H1 (cell line): ENCODE measurements at regions not wholly inside any gene's neighbourhood (a gene's known extent, or its start where the extent isn't known, plus 50 kb on each side); places are given as distances from the start of the nearest gene placed in this dataset.

ENCODE experiments used
- CTCF ChIA-PET: fragments of 300-600 bp; sonication (Branson Sonifier 250); formaldehyde crosslinking; loops from one replicate; lab custom pipeline; 2021; ENCODE audit not compliant: partially characterized antibody; lab: Charles Lee
- POLR2A ChIA-PET: fragments of 300-600 bp; sonication (Branson Sonifier 250); formaldehyde crosslinking; loops from one replicate; lab custom pipeline; 2021; ENCODE audit warnings: inconsistent platforms; ENCODE audit not compliant: partially characterized antibody; lab: Charles Lee
- DNase-seq, 2 experiments: peaks; one replicate each; pipeline versions ENCODE4 v3.0.0 to v3.0.0-alpha.2; 2010 to 2022; ENCODE audit warnings: low spot score in 2 of 2, low read depth in 1 of 2, mixed read lengths in 1 of 2
- FAIRE-seq: peaks from 2 replicates; lab custom pipeline; 2011; peaks lifted over from hg19 to GRCh38; lab: Jason Lieb, UNC
- H2AFZ ChIP-seq: 2 replicates; pipeline ENCODE4 v1.8.1; 2012; ENCODE audit warnings: low read length, inconsistent platforms
- H2AK5ac ChIP-seq: 2 replicates; pipeline ENCODE4 v1.6.1; 2013; ENCODE audit warnings: low read depth, low read length
- H2BK120ac ChIP-seq: replicated peaks from 2 replicates; pipeline ENCODE3; 2013; ENCODE audit warnings: low read depth, low read length, inconsistent platforms
- H2BK12ac ChIP-seq: 2 replicates; pipeline ENCODE4 v1.6.1; 2013; ENCODE audit warnings: low read depth, low read length
- H2BK15ac ChIP-seq: 2 replicates; pipeline ENCODE4 v1.6.1; 2013; ENCODE audit warnings: low read length
- H2BK20ac ChIP-seq: 2 replicates; pipeline ENCODE4 v1.6.1; 2013; ENCODE audit warnings: low read length
- H2BK5ac ChIP-seq: 2 replicates; pipeline ENCODE4 v1.6.1; 2013; ENCODE audit warnings: low read depth, low read length
- H3K14ac ChIP-seq: 2 replicates; pipeline ENCODE4 v1.6.1; 2013; ENCODE audit warnings: inconsistent platforms; ENCODE audit not compliant: insufficient read length
- H3K18ac ChIP-seq: 2 replicates; pipeline ENCODE4 v1.6.1; 2013; ENCODE audit warnings: low read length; ENCODE audit errors: extremely low read depth
- H3K23ac ChIP-seq: 2 replicates; pipeline ENCODE4 v1.6.1; 2013; ENCODE audit warnings: inconsistent platforms; ENCODE audit not compliant: insufficient read length
- H3K23me2 ChIP-seq: 2 replicates; pipeline ENCODE4 v1.6.1; 2013; ENCODE audit warnings: low read depth, low read length
- H3K27ac ChIP-seq: 2 replicates; pipeline ENCODE4 v1.6.1; 2011; ENCODE audit warnings: low read depth, low read length, inconsistent platforms
- H3K27me3 ChIP-seq, 4 experiments: replicated peaks in 1 of 4; 1 replicate in 1 of 4; 2 replicates in 3 of 4; pipeline versions ENCODE4 v1.6.1 to v1.8.1; 2011 to 2013; ENCODE audit warnings: low read length in 3 of 4, mild to moderate bottlenecking in 3 of 4, inconsistent platforms in 2 of 4, mixed read lengths in 2 of 4, moderate library complexity in 1 of 4; ENCODE audit not compliant: control insufficient read depth in 3 of 4, insufficient read depth in 3 of 4; ENCODE audit errors: extremely low read depth in 1 of 4
- H3K36me3 ChIP-seq, 4 experiments: 2 replicates each; pipeline versions ENCODE4 v1.6.1 to v1.8.1; 2011 to 2013; ENCODE audit warnings: mild to moderate bottlenecking in 4 of 4, low read length in 3 of 4, moderate library complexity in 2 of 4, control low read depth in 1 of 4, inconsistent platforms in 1 of 4; ENCODE audit not compliant: insufficient read depth in 4 of 4, control insufficient read depth in 2 of 4
- H3K4ac ChIP-seq: replicated peaks from 2 replicates; pipeline ENCODE3; 2013; ENCODE audit warnings: low read length, low read depth, mixed read lengths, inconsistent platforms; ENCODE audit not compliant: insufficient read length
- H3K4me1 ChIP-seq, 4 experiments: replicated peaks in 1 of 4; 1 replicate in 1 of 4; 2 replicates in 3 of 4; pipeline versions ENCODE4 v1.6.1 to v1.8.1; 2011 to 2013; ENCODE audit warnings: low read length in 3 of 4, inconsistent platforms in 2 of 4, mixed read lengths in 1 of 4; ENCODE audit not compliant: insufficient read depth in 4 of 4, control insufficient read depth in 3 of 4
- H3K4me2 ChIP-seq, 2 experiments: 2 replicates each; pipeline versions ENCODE4 v1.6.1 to v1.8.1; 2011 to 2013; ENCODE audit warnings: low read depth in 2 of 2, low read length in 2 of 2, control low read depth in 1 of 2, inconsistent platforms in 1 of 2, mild to moderate bottlenecking in 1 of 2; ENCODE audit not compliant: insufficient read depth in 1 of 2
- H3K4me3 ChIP-seq, 4 experiments: fragments of 200-600, 300-600 bp in 1 of 4; sonication (generic), shearing (Covaris generic), sonication (Bioruptor Twin) in 1 of 4; 2 replicates each; pipeline versions ENCODE4 v1.5.1 to v1.8.1; 2011 to 2016; ENCODE audit warnings: low read length in 4 of 4, low read depth in 3 of 4, control low read depth in 2 of 4, inconsistent platforms in 2 of 4, mild to moderate bottlenecking in 2 of 4, mixed read lengths in 1 of 4, moderate library complexity in 1 of 4; ENCODE audit not compliant: insufficient read depth in 2 of 4; ENCODE audit errors: extremely low read depth in 1 of 4
- H3K56ac ChIP-seq: replicated peaks from 2 replicates; pipeline ENCODE3; 2013; ENCODE audit warnings: low read depth, mild to moderate bottlenecking, mixed read lengths, low read length, inconsistent platforms; ENCODE audit not compliant: insufficient read length
- H3K79me1 ChIP-seq: 2 replicates; pipeline ENCODE4 v1.6.1; 2013; ENCODE audit warnings: low read depth, low read length, control low read depth
- H3K79me2 ChIP-seq, 2 experiments: 2 replicates each; pipeline versions ENCODE4 v1.6.1 to v1.8.1; 2012 to 2013; ENCODE audit warnings: low read length in 2 of 2, mild to moderate bottlenecking in 2 of 2, inconsistent platforms in 1 of 2; ENCODE audit not compliant: insufficient read depth in 2 of 2, control insufficient read depth in 1 of 2
- H3K9ac ChIP-seq, 4 experiments: replicated peaks in 1 of 4; 1 replicate in 1 of 4; 2 replicates in 3 of 4; pipeline versions ENCODE4 v1.6.1 to v1.8.1; 2011 to 2013; ENCODE audit warnings: low read depth in 3 of 4, low read length in 3 of 4, control low read depth in 2 of 4, mild to moderate bottlenecking in 2 of 4, moderate library complexity in 2 of 4, inconsistent platforms in 1 of 4; ENCODE audit errors: extremely low read depth in 1 of 4
- H3K9me3 ChIP-seq, 2 experiments: 2 replicates each; pipeline versions ENCODE4 v1.6.1 to v1.8.1; 2012 to 2013; ENCODE audit warnings: mild to moderate bottlenecking in 2 of 2, moderate library complexity in 2 of 2, control low read depth in 1 of 2, inconsistent platforms in 1 of 2, low read depth in 1 of 2, low read length in 1 of 2, mixed read lengths in 1 of 2; ENCODE audit not compliant: insufficient read depth in 2 of 2
- H4K20me1 ChIP-seq, 2 experiments: replicated peaks in 1 of 2; 2 replicates each; pipeline versions ENCODE3 to v1.8.1; 2011 to 2013; ENCODE audit warnings: inconsistent platforms in 2 of 2, low read length in 2 of 2, mild to moderate bottlenecking in 1 of 2; ENCODE audit not compliant: insufficient read depth in 2 of 2, control insufficient read depth in 1 of 2
- H4K5ac ChIP-seq: 2 replicates; pipeline ENCODE4 v1.6.1; 2013; ENCODE audit warnings: low read length, low read depth, mixed read lengths, inconsistent platforms; ENCODE audit not compliant: insufficient read length
- H4K8ac ChIP-seq: 2 replicates; pipeline ENCODE4 v1.8.0; 2013; ENCODE audit warnings: mild to moderate bottlenecking, moderate library complexity, low read length, inconsistent platforms; ENCODE audit not compliant: insufficient read depth; ENCODE audit errors: extremely low read depth
- H4K91ac ChIP-seq: replicated peaks from 2 replicates; pipeline ENCODE3; 2013; ENCODE audit warnings: low read length, mixed read lengths, inconsistent platforms; ENCODE audit not compliant: insufficient read length
- HDAC2 ChIP-seq, 2 experiments: fragments of 300-600 bp in 1 of 2; sonication (generic) in 1 of 2; IDR thresholded peaks; 2 replicates each; pipeline ENCODE4 v1.6.1; 2011 to 2012; ENCODE audit warnings: low read depth in 2 of 2, low read length in 2 of 2, mild to moderate bottlenecking in 2 of 2, moderate library complexity in 2 of 2, borderline replicate concordance in 1 of 2, inconsistent platforms in 1 of 2
- JUN ChIP-seq: IDR thresholded peaks from 2 replicates; pipeline ENCODE4 v1.6.1; 2011; ENCODE audit warnings: low read depth, mild to moderate bottlenecking, improper control_type of control experiment, low read length
- JUND ChIP-seq: IDR thresholded peaks from 2 replicates; pipeline ENCODE4 v1.6.1; 2011; ENCODE audit warnings: mild to moderate bottlenecking, improper control_type of control experiment, low read length
- MAFK ChIP-seq: IDR thresholded peaks from 2 replicates; pipeline ENCODE4 v1.6.1; 2012; ENCODE audit warnings: low read depth, mild to moderate bottlenecking, improper control_type of control experiment, low read length
- NRF1 ChIP-seq: IDR thresholded peaks from 2 replicates; pipeline ENCODE4 v1.6.1; 2011; ENCODE audit warnings: mild to moderate bottlenecking, low read depth, low read length, improper control_type of control experiment
- POLR2A ChIP-seq, 2 experiments: IDR thresholded peaks; 1 replicate in 1 of 2; 2 replicates in 1 of 2; pipeline ENCODE4 v1.6.1; 2011; ENCODE audit warnings: low read depth in 2 of 2, low read length in 2 of 2, mild to moderate bottlenecking in 2 of 2; ENCODE audit errors: control extremely low read depth in 1 of 2
- POU5F1 ChIP-seq: IDR thresholded peaks from 2 replicates; pipeline ENCODE4 v1.6.1; 2011; ENCODE audit warnings: low read depth, mild to moderate bottlenecking, low read length, moderate library complexity
- SP4 ChIP-seq: IDR thresholded peaks from 2 replicates; pipeline ENCODE4 v1.6.1; 2012; ENCODE audit warnings: low read length, inconsistent platforms
- TAF1 ChIP-seq: IDR thresholded peaks from 2 replicates; pipeline ENCODE4 v1.6.1; 2011; ENCODE audit warnings: mild to moderate bottlenecking, low read depth, low read length
- TAF7 ChIP-seq: optimal IDR thresholded peaks from 2 replicates; pipeline ENCODE3; 2011; ENCODE audit warnings: low read depth, mild to moderate bottlenecking, inconsistent platforms, low read length, moderate library complexity, borderline replicate concordance
- TBP ChIP-seq: IDR thresholded peaks from 2 replicates; pipeline ENCODE4 v1.6.1; 2011; ENCODE audit warnings: low read depth, low read length, improper control_type of control experiment
- WGBS, 2 experiments: shearing (Covaris generic) in 1 of 2; methylation state at CpG; one replicate each; pipeline versions ENCODE4 v1.1.6 to v1.1.7; 2013 to 2015; ENCODE audit warnings: low lambda C conversion rate in 2 of 2, mixed read lengths in 2 of 2, inconsistent platforms in 1 of 2, low coverage in 1 of 2, missing lambda C conversion rate in 1 of 2; ENCODE audit not compliant: insufficient replicate concordance in 2 of 2, insufficient coverage in 1 of 2, insufficient read length in 1 of 2; ENCODE audit errors: extremely low coverage in 1 of 2, missing lambda C conversion rate in 1 of 2; 5-methylcytosine and 5-hydroxymethylcytosine counted together
- TF ChIP-seq, protein P1 (sequence below): IDR thresholded peaks from 2 replicates; pipeline ENCODE4 v1.6.1; 2012; ENCODE audit warnings: inconsistent platforms
- TF ChIP-seq, protein P2 (sequence below): IDR thresholded peaks from 2 replicates; pipeline ENCODE4 v1.6.1; 2012; ENCODE audit warnings: inconsistent platforms

DNA sequence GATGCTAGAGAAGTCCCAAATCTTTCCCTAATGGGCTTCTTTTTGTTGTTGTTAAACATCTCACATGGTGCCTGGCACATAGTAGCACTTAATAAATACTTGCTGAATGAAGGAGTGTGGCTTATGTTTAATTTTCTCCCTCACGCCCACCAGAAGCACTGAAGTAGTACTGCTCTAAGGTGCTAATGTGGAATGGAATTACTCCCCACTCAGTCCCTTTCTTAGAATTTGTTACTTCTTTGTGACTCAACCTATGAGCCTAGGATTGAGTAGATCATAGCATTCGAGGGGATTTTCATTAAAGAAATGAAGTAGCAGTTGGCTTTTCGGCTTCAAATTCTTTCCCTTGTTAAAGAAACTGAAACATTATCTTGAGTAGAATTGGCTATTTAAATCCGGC, 192.8 kb downstream of the CLIC5 start:
- H2AK5ac ChIP-seq: no peak overlapping the region
- CTCF ChIA-PET: no interaction called here
- H3K36me3 ChIP-seq: no peaks in the 10 kb centered on the region
- no peaks in the 10 kb centered on the region for H3K79me1 ChIP-seq
- FAIRE-seq (no peak), DNase-seq (no peak)
- 96% methylated on average over 4 of the region's 4 CpGs; no CpG with 5 or more reads in 1 of the 2 experiments for WGBS, 2 experiments
- H4K20me1 ChIP-seq: no peaks in the 10 kb centered on the region
- no peak overlapping the region for H2AFZ ChIP-seq
- H3K27me3 ChIP-seq: no peaks in the 10 kb centered on the region
- H2BK120ac ChIP-seq: no peak overlapping the region
- H3K4me2 ChIP-seq: no peak overlapping the region
- H2BK15ac ChIP-seq: no peak overlapping the region
- no peak overlapping the region for H3K4me3 ChIP-seq
- H3K27ac ChIP-seq: no peak overlapping the region
- H4K91ac ChIP-seq: no peak overlapping the region
- H3K79me2 ChIP-seq: no peaks in the 10 kb centered on the region
- POLR2A ChIA-PET: no interaction called here
- no peak overlapping the region for H3K9ac ChIP-seq
- H3K4me1 ChIP-seq: no peaks in the 10 kb centered on the region
- no peak overlapping the region for H3K23ac ChIP-seq
- H3K56ac ChIP-seq: no peak overlapping the region
- no peaks in the 10 kb centered on the region for H3K9me3 ChIP-seq
- H3K14ac ChIP-seq: no peak overlapping the region
- H4K5ac ChIP-seq: no peak overlapping the region
- no peak overlapping the region for H3K18ac ChIP-seq
- no peak overlapping the region for H2BK20ac ChIP-seq
- no peak overlapping the region for H2BK5ac ChIP-seq
- no peak overlapping the region for H4K8ac ChIP-seq
- no peak for TF ChIP-seq NRF1
- TF ChIP-seq, protein P1, sequence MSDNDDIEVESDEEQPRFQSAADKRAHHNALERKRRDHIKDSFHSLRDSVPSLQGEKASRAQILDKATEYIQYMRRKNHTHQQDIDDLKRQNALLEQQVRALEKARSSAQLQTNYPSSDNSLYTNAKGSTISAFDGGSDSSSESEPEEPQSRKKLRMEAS: no peak
- no peak for TF ChIP-seq POLR2A (IDR thresholded peaks at IDR 0.05; ENCODE audit: control extremely low read depth in 1 of 2, low read depth in 2 of 2, low read length in 2 of 2)
- no peak for TF ChIP-seq TAF7
- no peak for TF ChIP-seq POU5F1
- no peak for TF ChIP-seq TBP
- no peak for TF ChIP-seq JUN
- TF ChIP-seq JUND: no peak
- no peak for TF ChIP-seq SP4
- no peak for TF ChIP-seq HDAC2 (IDR thresholded peaks at IDR 0.05; ENCODE audit: borderline replicate concordance in 1 of 2, low read depth in 2 of 2, low read length in 2 of 2)
- no peak for TF ChIP-seq MAFK
- no peak for TF ChIP-seq TAF1
- TF ChIP-seq, protein P2, sequence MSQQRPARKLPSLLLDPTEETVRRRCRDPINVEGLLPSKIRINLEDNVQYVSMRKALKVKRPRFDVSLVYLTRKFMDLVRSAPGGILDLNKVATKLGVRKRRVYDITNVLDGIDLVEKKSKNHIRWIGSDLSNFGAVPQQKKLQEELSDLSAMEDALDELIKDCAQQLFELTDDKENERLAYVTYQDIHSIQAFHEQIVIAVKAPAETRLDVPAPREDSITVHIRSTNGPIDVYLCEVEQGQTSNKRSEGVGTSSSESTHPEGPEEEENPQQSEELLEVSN: no peak
- H3K4ac ChIP-seq: no peak overlapping the region
- H3K23me2 ChIP-seq: no peaks in the 10 kb centered on the region
- no peak overlapping the region for H2BK12ac ChIP-seq
